HG03442 (cell line): ENCODE measurements at regions not wholly inside any gene's neighbourhood (a gene's known extent, or its start where the extent isn't known, plus 50 kb on each side); places are given as distances from the start of the nearest gene placed in this dataset.
"Not testable (repeated sequence)": the region's sequence is repeated elsewhere in the genome, so short reads cannot be mapped to it uniquely, and the experiment has no call there.

Source experiments
- ATAC-seq: cut with Tn5 transposase; IDR thresholded peaks from one replicate; pipeline ENCODE4 v1.9.1; 2021; ENCODE audit warnings: mild to moderate bottlenecking, moderate library complexity; ENCODE audit not compliant: unreplicated experiment

- no peak for ATAC-seq
Measured at GRCh38 chr10:25851548-25851947, 82.5 kb upstream of the MYO3A start.

- ATAC-seq, result no peak
Measured at GRCh38 chr10:25852364-25852941, 81.6 kb upstream of the MYO3A start.

GRCh38 chr10:25858076-25858475, 76.0 kb upstream of the MYO3A start:
- ATAC-seq, result no peak

GRCh38 chr10:25865267-25865666, 68.8 kb upstream of the MYO3A start:
- no peak for ATAC-seq

GRCh38 chr10:25867321-25867720, 66.7 kb upstream of the MYO3A start:
- ATAC-seq, result no peak

- no peak for ATAC-seq
Measured at GRCh38 chr10:25869067-25869591, 64.9 kb upstream of the MYO3A start.

GRCh38 chr10:25869609-25870008, 64.4 kb upstream of the MYO3A start:
- ATAC-seq, result no peak

- ATAC-seq, result not testable (repeated sequence)
Measured at GRCh38 chr10:25874402-25874801, 59.6 kb upstream of the MYO3A start.

GRCh38 chr10:25875556-25876165, 58.4 kb upstream of the MYO3A start:
- ATAC-seq, result peak; percentile 95

- no peak for ATAC-seq
Measured at GRCh38 chr10:25877296-25877695, 56.7 kb upstream of the MYO3A start.
